GM13976 (cell line): ENCODE measurements at regions not wholly inside any gene's neighbourhood (a gene's known extent, or its start where the extent isn't known, plus 50 kb on each side); places are given as distances from the start of the nearest gene placed in this dataset.

ENCODE experiments used
- DNase-seq: peaks from one replicate; pipeline ENCODE4 v3.0.0; 2012; ENCODE audit warnings: low spot score
- in situ Hi-C: fragments of 300-500 bp; cut with MboI; formaldehyde crosslinking; loops from one replicate; pipeline ENCODE4 v1.12.0; 2022; ENCODE audit warnings: low sequenced_read_pairs, mixed read lengths, inconsistent platforms; ENCODE audit not compliant: unreplicated experiment
- TF ChIP-seq, protein P1 (sequence below): IDR thresholded peaks from 2 replicates; pipeline ENCODE4 v1.5.1; 2012; ENCODE audit warnings: borderline replicate concordance, mild to moderate bottlenecking; ENCODE audit not compliant: insufficient read depth; ENCODE audit errors: extremely low read depth, missing control alignments, control extremely low read depth

DNA sequence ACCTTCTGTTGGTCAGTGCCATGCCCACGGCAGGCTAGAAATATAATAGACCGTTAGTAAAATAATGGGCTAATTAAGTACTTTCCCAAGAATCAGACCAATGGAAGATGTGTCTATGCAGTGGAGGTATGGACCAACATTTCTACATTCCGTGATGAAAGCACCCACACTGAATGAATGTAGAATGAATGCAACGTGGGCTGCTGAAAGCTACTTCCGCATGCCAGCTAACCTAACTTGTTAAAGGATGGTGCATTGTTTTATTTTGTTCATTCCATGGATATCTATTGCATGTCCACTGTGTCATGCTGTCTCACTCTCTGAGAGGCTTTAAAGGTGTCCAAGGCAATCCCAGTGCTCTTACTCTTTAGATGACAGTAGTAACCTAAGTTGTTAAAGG lies 112.9 kb upstream of the CAV2 start:
- TF ChIP-seq, protein P1, sequence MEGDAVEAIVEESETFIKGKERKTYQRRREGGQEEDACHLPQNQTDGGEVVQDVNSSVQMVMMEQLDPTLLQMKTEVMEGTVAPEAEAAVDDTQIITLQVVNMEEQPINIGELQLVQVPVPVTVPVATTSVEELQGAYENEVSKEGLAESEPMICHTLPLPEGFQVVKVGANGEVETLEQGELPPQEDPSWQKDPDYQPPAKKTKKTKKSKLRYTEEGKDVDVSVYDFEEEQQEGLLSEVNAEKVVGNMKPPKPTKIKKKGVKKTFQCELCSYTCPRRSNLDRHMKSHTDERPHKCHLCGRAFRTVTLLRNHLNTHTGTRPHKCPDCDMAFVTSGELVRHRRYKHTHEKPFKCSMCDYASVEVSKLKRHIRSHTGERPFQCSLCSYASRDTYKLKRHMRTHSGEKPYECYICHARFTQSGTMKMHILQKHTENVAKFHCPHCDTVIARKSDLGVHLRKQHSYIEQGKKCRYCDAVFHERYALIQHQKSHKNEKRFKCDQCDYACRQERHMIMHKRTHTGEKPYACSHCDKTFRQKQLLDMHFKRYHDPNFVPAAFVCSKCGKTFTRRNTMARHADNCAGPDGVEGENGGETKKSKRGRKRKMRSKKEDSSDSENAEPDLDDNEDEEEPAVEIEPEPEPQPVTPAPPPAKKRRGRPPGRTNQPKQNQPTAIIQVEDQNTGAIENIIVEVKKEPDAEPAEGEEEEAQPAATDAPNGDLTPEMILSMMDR = no peak
- in situ Hi-C loops = no loop called here
- DNase-seq = no peak

GRCh38 chr7:116390363-116390762 lies 109.2 kb upstream of the CAV2 start:
- in situ Hi-C loops = no loop called here
- TF ChIP-seq, protein P1 = no peak
- DNase-seq = no peak

- TF ChIP-seq, protein P1 = no peak
- DNase-seq = no peak
- in situ Hi-C loops = no loop called here
Observed at GRCh38 chr7:116392806-116393205, 106.7 kb upstream of the CAV2 start.

DNA sequence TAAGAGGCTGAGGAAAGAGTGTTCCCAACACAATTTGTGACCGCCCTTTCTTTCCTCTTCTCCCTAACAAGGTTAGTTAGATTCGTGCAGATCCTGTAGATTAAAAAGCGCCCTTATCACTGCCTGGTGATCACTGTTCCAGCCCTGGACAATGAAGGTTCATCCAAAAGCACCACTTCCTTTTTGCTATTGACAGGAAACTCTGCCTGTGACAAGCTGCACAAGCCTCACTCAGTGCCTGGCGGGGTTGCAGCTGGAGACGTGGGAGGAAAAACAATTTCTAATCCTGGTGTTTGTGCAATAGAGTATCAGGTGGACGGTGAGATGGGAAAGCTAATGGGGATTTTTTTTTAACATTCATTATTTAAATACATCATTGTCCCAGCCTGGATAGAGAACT lies 105.9 kb upstream of the CAV2 start:
- in situ Hi-C loops = no loop called here
- no peak for DNase-seq
- TF ChIP-seq, protein P1 = no peak

GRCh38 chr7:116394106-116394505 lies 105.4 kb upstream of the CAV2 start:
- TF ChIP-seq, protein P1 = no peak
- no peak for DNase-seq
- in situ Hi-C loops = no loop called here

- DNase-seq = no peak
- in situ Hi-C loops = no loop called here
- TF ChIP-seq, protein P1 = no peak
Observed at GRCh38 chr7:116395141-116395791, 104.3 kb upstream of the CAV2 start.
